Activated T-cell treated with anti-CD3 and anti-CD28 coated beads, Interleukin-2, amount 50 U/mL, for 4 hours (primary cell): ENCODE measurements at regions not wholly inside any gene's neighbourhood (a gene's known extent, or its start where the extent isn't known, plus 50 kb on each side); places are given as distances from the start of the nearest gene placed in this dataset.

Source experiments
- ATAC-seq, 2 donors: fragments of 200-7000 bp; cut with Tn5 transposase; one replicate each; pipeline ENCODE4 v1.10.0; 2021
- DNase-seq: peaks from one replicate; pipeline ENCODE4 v3.0.0-alpha.2; 2020
- H3K27me3 Mint-ChIP-seq: one replicate; pipeline ENCODE4 v1.8.0; 2021; ENCODE audit warnings: low read depth, mixed read lengths
- H3K36me3 Mint-ChIP-seq: one replicate; pipeline ENCODE4 v1.8.0; 2022; ENCODE audit warnings: mixed read lengths; ENCODE audit not compliant: insufficient read depth
- H3K4me1 Mint-ChIP-seq: one replicate; pipeline ENCODE4 v1.8.0; 2021; ENCODE audit warnings: low read depth, mixed read lengths
- H3K4me3 Mint-ChIP-seq: one replicate; pipeline ENCODE4 v1.8.0; 2021; ENCODE audit warnings: mild to moderate bottlenecking, moderate library complexity, mixed read lengths
- H3K9me3 Mint-ChIP-seq: one replicate; pipeline ENCODE4 v1.8.0; 2021; ENCODE audit warnings: mixed read lengths

DNA sequence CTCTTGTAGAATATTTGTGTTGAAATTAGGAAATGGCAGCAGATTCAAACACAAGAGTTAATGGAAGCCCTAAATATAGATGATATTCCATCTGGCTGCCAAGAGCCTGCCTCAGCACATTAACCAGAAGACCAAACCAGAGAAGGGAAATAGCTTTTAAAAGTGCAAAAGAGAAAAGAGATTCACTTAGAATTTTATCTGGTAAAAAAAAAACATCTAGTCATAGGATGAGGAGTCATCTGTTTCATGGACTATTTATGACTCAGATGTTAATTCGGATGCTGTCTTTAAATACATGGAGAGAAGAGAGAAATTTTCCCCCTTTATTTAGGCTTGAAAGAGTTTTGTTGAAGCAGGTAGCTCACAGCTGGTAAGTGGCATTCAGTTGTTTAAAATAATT, 201.6 kb upstream of the NUDT4 start:
- Mint-ChIP-seq H3K4me3 (no peak overlapping the region), H3K4me1 (no peaks in the 10 kb centered on the region), H3K36me3 (no peaks in the 10 kb centered on the region), H3K27me3 (no peaks in the 10 kb centered on the region), H3K9me3 (no peaks in the 10 kb centered on the region)
- DNase-seq (no peak), ATAC-seq (no peak)

DNA sequence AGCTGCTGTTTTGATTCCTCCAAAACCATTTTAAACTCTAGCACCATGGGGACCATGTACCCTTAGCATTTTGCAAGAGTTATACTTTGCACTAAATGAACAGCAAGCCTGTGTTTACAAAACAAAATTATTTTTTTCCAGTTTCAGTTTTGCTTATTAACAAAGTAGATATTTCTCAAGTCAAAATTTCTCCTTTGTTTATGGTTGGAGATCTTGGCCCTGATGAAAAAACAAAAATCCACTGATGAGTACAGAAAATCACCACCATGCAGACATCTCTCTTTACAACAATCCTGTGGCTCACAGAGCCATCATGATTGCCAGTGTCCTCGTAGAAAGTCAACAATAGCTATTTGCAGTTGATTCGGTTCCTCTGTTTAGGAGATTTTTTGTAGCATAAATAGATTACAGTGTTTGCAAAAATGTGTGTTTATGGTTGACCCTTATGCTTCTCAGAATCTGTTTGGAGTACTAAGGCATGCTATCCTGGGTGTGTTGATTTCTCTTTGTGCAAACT, 201.1 kb upstream of the NUDT4 start:
- DNase-seq (no peak), ATAC-seq (no peak)
- H3K9me3 Mint-ChIP-seq = no peaks in the 10 kb centered on the region
- H3K27me3 Mint-ChIP-seq = no peaks in the 10 kb centered on the region
- H3K4me1 Mint-ChIP-seq = peaks cover 1% of the 10 kb centered on the region
- H3K4me3 Mint-ChIP-seq = no peak overlapping the region
- no peaks in the 10 kb centered on the region for H3K36me3 Mint-ChIP-seq

DNA sequence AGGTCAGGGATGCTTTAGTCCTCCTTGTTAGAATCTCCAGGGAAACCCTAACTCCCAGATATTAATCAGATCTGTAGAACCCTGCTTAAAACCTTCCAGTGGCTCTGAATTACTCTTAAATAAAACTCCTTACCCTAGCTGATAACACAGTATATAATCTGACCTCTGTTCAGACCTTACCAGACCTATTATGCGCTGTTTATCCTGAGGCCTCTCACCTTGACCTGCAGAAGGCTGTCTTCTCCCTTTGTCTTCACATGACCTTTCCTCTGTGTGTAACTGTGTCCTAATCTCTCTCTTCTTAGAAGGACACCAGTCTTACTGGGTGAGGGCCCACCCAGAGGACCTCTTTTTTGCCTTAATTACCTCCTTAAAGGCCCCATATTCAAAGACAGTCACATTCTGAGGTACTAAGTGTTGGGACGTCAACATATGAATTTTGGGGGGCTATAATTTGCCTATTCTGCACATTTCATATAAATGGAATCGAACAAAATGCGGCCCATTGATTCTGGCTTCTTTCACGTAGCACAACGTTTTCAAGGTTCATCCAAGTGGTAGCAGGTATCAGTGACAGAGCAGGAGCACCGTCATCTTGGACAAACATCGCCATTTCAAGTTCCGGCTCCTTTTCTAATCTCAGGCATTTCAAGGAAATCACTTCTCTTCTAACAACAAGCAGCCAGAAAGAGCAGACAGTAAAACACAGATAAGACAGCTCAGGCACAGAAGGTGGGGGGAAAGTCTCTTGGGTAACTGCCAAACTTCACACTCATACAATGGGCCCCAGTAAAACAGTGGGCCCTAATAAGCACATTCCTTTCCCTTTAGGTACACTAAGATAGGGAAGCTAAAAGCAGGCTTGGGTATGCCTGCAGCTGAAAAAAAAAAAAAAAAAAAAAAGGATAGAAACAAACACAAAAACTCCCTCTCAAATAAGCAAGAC, 200.2 kb upstream of the NUDT4 start:
- ATAC-seq (no peak), DNase-seq (no peak)
- Mint-ChIP-seq H3K4me3 (no peak overlapping the region), H3K36me3 (no peaks in the 10 kb centered on the region), H3K27me3 (no peaks in the 10 kb centered on the region), H3K9me3 (no peaks in the 10 kb centered on the region), H3K4me1 (peaks cover 1% of the 10 kb centered on the region)

DNA sequence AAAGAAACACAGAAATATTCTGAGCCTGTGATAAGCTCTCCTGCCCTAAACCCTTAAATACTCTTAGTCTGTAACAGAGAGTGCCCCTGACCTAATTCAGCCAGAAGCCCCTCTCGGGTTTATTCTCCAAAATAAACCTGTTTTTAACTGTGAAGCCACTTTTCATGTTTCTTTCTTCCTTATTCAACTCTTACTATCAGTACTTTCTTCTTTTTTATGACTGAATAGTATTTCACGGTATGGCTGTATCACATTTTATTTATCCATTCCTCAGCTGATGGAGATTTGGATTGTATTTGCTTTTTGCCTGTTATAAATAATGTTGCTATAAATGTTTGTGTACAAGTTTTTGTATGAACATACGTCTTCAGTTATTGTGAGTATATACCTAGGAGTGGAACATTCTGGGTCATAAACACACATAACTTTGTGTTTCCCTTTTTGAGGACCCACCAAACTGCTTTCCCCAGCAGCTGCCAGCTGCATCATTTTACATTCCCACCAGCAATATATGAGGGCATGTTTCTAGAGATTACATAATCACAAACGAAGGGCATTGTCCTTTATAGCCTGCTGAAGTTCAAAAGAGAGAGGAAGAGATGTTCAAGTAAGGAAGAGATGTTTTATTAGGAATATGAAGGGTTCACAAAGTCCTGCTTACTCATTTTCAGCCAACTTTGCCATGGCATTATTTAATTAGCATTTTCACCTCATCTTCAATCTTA, 199.4 kb upstream of the NUDT4 start:
- H3K36me3 Mint-ChIP-seq = no peaks in the 10 kb centered on the region
- DNase-seq (no peak), ATAC-seq (no peak)
- H3K4me3 Mint-ChIP-seq = no peak overlapping the region
- H3K9me3 Mint-ChIP-seq = no peaks in the 10 kb centered on the region
- H3K4me1 Mint-ChIP-seq = peaks cover 1% of the 10 kb centered on the region
- no peaks in the 10 kb centered on the region for H3K27me3 Mint-ChIP-seq

DNA sequence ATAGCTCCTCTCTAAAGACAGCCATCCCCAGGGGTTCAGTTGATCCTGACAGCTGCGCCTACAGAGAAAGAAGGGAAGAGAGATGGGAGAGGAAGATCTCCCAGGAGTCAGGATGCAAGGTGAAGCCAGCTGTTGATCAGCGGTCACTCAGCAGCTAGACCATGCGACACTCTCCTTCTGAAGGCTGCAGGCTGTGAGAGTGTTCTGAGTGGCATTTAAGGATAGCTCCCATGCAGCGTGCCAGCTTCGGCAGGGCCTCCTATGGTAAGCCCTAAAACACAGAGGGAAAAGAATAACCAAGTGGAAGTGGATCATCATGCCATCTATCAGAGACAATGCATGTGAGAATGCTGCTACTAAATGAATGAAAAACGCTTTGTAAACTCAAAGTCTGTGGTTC, 197.9 kb upstream of the NUDT4 start:
- Mint-ChIP-seq H3K36me3 (no peaks in the 10 kb centered on the region), H3K4me3 (no peak overlapping the region), H3K27me3 (no peaks in the 10 kb centered on the region), H3K4me1 (peaks cover 11% of the 10 kb centered on the region), H3K9me3 (no peaks in the 10 kb centered on the region)
- ATAC-seq = no peak
- DNase-seq = no peak

DNA sequence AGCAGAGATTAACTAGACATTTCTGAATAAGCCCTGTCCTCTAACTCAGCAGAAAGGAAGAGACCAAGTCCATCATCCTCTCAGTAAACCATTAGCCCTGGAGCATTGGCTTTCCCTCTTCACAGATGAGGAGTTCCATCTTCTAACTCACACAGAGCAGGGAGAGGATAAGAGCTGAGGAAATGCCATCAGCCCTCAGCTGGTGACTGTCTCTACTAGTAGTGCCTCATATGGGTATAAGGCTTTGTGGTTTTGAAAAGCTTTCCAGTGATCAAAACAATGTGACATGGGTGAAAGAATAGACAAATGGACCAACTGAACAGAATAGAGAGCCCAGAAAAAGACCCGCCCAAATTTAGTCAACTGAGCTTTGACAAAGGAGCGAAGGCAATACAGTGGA, 197.2 kb upstream of the NUDT4 start:
- no peak for ATAC-seq
- peaks cover 17% of the 10 kb centered on the region for H3K4me1 Mint-ChIP-seq
- H3K4me3 Mint-ChIP-seq = no peak overlapping the region
- no peaks in the 10 kb centered on the region for H3K27me3 Mint-ChIP-seq
- H3K9me3 Mint-ChIP-seq = no peaks in the 10 kb centered on the region
- H3K36me3 Mint-ChIP-seq = no peaks in the 10 kb centered on the region
- no peak for DNase-seq

DNA sequence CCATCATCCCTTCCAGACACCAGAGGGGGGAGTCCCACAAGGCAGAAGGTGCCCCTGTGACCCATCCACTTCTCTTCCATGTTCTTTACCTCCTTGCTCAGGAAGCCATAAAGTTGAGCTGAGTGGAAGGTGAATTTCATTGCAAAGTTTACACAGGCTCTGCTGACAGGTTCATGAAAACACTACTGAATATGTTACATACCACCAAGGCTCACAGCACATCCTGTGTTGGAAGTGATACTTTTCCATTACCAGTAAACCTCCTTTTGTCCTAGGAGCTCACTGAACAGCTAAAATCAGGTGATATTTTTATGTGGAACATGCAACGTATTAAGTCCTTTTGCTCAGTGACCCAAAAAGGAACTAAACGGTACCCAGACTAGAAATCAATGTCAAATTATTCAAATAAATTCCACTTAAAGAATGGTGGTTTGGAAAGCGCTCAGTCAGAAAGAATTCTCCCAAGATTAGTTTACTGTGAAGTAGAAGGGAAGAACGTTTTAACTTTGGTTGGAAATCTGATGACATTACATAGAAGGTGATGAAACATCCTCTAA, 196.2 kb upstream of the NUDT4 start:
- no peak for ATAC-seq
- no peaks in the 10 kb centered on the region for H3K27me3 Mint-ChIP-seq
- H3K9me3 Mint-ChIP-seq = no peaks in the 10 kb centered on the region

DNA sequence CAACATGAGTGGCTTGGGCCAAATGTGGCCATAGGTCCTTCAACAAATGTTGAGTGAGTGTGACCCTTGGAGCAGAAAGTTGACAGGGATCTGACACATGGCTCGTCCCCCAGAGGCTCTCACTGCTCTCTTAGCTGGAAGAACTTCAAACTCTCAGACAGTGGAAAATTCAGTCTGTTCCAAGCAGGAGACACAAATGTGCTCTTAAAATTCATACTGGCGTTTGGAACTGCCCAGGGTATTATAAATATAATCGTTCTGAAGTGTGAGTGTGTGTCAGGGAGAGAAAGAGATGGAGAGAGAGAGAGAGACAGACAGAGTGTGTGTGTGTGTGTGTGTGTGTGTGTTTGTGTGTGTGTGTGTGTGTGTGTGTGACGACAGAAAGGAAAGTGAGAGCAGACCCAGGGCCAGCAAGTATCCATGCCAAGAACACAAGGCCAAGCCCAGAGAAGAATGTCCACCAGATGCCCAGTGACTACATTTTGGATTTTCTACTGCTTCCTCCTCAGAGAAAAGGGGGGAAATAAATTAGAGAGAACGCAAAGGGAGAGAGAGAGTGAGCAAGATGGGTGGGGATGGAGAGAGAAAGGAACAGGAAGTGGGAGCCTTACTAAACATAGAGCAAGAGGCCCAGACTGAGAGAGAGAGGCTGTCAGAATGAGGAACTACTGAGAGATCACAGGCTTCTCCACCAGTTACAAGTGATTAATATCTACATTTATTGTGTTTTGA, 193.6 kb upstream of the NUDT4 start:
- no peaks in the 10 kb centered on the region for H3K27me3 Mint-ChIP-seq
- DNase-seq = no peak
- peak in 1 of 2 donors; percentile 46 for ATAC-seq
- H3K36me3 Mint-ChIP-seq = no peaks in the 10 kb centered on the region
- no peaks in the 10 kb centered on the region for H3K9me3 Mint-ChIP-seq
- peaks cover 17% of the 10 kb centered on the region for H3K4me1 Mint-ChIP-seq
- no peak overlapping the region for H3K4me3 Mint-ChIP-seq

More for the DNA sequence above, 196.2 kb upstream of the NUDT4 start:
- no peak for DNase-seq
- no peaks in the 10 kb centered on the region for H3K36me3 Mint-ChIP-seq
- H3K4me1 Mint-ChIP-seq = peaks cover 17% of the 10 kb centered on the region
- no peak overlapping the region for H3K4me3 Mint-ChIP-seq

DNA sequence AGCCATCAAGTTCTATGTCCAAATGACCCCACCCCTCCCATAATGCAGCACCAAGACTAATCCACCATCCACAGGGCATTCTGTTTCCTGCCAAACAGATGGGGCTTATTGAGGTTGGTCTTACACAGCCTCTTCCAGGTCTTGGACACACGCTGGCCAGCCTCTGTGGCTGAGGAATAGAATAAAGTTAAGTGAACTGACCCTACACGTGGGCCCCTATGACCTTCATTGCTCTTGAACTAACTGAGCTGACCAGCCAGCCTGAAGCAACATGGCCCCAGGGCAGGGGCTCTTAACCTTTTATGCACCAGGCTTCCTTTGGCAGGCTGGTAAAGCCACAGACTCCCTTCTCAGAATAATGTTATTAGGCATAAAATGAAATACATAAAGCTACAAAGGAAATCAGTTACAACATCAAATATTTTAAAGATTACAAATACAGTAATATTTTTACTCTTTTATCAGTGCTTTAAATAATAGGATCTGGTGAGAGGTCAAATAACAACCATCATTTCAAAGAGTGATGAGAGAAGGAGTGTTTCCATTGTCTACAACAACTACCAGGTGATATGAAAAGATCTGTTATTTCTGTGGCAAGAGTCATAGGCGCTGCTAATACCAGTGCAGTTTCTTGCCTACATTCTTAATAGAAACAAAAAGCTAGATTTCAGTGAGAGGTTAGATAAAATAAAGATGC, 192.9 kb upstream of the NUDT4 start:
- no peak for ATAC-seq
- no peak for DNase-seq
- H3K36me3 Mint-ChIP-seq = no peaks in the 10 kb centered on the region
- peaks cover 17% of the 10 kb centered on the region for H3K4me1 Mint-ChIP-seq
- no peaks in the 10 kb centered on the region for H3K9me3 Mint-ChIP-seq
- H3K27me3 Mint-ChIP-seq = no peaks in the 10 kb centered on the region
- H3K4me3 Mint-ChIP-seq = no peak overlapping the region

DNA sequence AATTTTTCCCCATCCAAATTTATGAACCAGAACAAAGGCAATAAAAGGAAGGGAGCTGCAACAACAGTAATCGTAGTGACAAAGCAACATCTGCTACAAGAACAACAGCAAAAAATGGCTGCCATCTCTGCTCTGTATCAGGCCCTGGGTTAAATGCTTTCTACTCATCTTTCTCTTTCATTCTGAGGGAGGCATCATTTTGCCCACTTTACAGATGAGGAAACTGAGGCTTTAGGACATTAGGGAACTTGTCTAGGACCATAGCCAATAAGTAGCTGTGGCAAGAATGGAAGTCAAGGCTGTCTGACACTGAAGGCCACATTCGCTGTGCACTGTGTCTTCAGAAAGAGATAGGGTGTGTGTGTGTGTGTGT, 192.4 kb upstream of the NUDT4 start:
- H3K4me3 Mint-ChIP-seq = no peak overlapping the region
- DNase-seq = no peak
- no peak for ATAC-seq
- H3K4me1 Mint-ChIP-seq = peaks cover 17% of the 10 kb centered on the region
- no peaks in the 10 kb centered on the region for H3K9me3 Mint-ChIP-seq
- no peaks in the 10 kb centered on the region for H3K36me3 Mint-ChIP-seq
- no peaks in the 10 kb centered on the region for H3K27me3 Mint-ChIP-seq

DNA sequence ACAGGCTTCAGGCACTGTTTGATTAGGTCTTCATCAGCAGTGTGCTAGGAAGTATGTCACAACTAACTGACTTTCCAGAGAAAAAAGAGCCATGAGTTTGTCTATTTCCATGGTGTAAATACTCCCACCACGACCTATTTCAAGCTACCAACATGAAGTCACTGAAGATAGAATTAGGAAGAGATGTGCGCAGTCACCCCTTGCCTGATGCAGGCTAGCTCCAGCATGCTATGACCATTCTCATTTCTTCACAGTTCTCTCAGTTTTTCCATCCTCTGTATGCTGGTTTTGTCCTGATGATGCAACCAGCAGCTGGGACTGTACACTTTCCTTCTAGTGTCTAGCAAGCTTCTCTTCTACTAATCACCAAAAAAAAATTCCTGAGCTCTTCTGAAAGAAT, 191.6 kb upstream of the NUDT4 start:
- ATAC-seq (no peak), DNase-seq (no peak)
- no peaks in the 10 kb centered on the region for H3K27me3 Mint-ChIP-seq
- no peaks in the 10 kb centered on the region for H3K36me3 Mint-ChIP-seq
- no peaks in the 10 kb centered on the region for H3K9me3 Mint-ChIP-seq
- peaks cover 17% of the 10 kb centered on the region for H3K4me1 Mint-ChIP-seq
- no peak overlapping the region for H3K4me3 Mint-ChIP-seq

DNA sequence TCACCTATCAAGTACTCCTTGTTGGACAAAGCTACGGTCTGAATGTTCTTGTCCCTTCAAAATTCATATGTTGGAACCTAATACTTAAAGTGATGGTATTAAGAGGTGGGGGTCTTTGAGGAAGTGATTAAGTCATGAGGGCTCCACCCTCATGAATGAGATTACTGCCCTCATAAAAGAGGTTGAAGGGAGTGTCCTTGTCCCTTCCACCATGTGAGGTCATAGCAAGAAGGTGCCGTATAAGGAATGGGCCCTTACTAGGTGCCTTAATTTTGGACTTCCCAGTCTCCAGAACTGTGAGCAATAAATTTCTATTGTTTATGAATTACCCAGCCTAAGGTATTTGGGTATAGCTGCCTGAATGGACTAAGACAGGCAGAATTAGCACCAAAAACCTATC, 191.1 kb upstream of the NUDT4 start:
- no peaks in the 10 kb centered on the region for H3K36me3 Mint-ChIP-seq
- H3K27me3 Mint-ChIP-seq = no peaks in the 10 kb centered on the region

DNA sequence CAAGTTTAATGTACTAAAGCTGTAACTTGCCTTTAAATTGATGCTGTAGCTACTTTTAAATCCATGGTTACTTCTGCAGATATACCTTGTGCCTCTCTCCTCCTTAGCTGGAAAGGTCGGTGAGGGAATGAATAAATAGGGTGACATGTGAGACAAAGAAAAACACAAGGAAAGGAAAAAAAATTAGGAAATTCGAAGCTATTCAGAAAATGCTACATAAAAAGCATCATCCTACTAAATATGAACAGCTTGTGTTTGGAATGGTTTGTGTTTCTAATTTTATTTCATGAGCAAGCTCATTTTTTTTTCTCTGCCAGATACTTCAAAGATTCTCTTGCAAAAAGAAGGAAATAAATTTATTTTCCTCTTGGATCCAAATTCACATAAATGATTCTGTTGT, 186.3 kb upstream of the NUDT4 start:
- no peaks in the 10 kb centered on the region for H3K36me3 Mint-ChIP-seq
- peaks cover 11% of the 10 kb centered on the region for H3K9me3 Mint-ChIP-seq
- no peak overlapping the region for H3K4me3 Mint-ChIP-seq

More for the DNA sequence above, 191.1 kb upstream of the NUDT4 start:
- Mint-ChIP-seq H3K4me3 (no peak overlapping the region), H3K9me3 (no peaks in the 10 kb centered on the region), H3K4me1 (peaks cover 15% of the 10 kb centered on the region)
- no peak for DNase-seq
- no peak for ATAC-seq

DNA sequence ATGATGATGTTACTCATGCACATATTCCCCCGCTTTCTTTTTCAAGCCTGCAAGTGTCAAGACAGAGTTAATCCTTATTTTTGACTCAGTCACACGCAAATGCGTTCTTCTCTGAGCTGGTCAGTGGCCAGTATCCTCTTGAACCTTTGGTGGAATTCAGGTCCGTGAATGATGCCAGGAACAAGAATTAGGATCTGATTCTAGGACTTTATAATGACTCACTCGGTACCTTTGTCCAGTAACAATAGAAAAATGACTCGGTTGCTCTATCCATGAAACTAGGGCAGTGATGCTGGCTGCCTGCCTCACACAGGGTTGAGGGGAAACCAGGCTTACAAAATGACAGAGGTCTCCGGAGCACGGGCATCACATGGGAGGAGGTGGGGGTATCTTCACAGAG, 185.8 kb upstream of the NUDT4 start:
- no peak for DNase-seq
- H3K36me3 Mint-ChIP-seq = no peaks in the 10 kb centered on the region
- H3K4me3 Mint-ChIP-seq = no peak overlapping the region

More for the DNA sequence above, 186.3 kb upstream of the NUDT4 start:
- H3K4me1 Mint-ChIP-seq = no peaks in the 10 kb centered on the region
- no peak for DNase-seq
- ATAC-seq = no peak
- H3K27me3 Mint-ChIP-seq = no peaks in the 10 kb centered on the region

More for the DNA sequence above, 185.8 kb upstream of the NUDT4 start:
- Mint-ChIP-seq H3K4me1 (no peaks in the 10 kb centered on the region), H3K27me3 (peaks cover 1% of the 10 kb centered on the region), H3K9me3 (peaks cover 11% of the 10 kb centered on the region)
- no peak for ATAC-seq
